HL-60 (cell line): ENCODE measurements at regions not wholly inside any gene's neighbourhood (a gene's known extent, or its start where the extent isn't known, plus 50 kb on each side); places are given as distances from the start of the nearest gene placed in this dataset.

Experiments used
- GABPA ChIP-seq: IDR thresholded peaks from 2 replicates; pipeline ENCODE4 v1.6.1; 2012; ENCODE audit warnings: low read depth
- POLR2AphosphoS5 ChIP-seq: IDR thresholded peaks from 2 replicates; pipeline ENCODE4 v1.6.1; 2012; ENCODE audit warnings: low read depth
- SPI1 ChIP-seq: IDR thresholded peaks from 2 replicates; pipeline ENCODE4 v1.6.1; 2012; ENCODE audit warnings: low read depth, mild to moderate bottlenecking, borderline replicate concordance
- TF ChIP-seq, protein P1 (sequence below): IDR thresholded peaks from 2 replicates; pipeline ENCODE4 v1.6.1; 2012; ENCODE audit warnings: low read depth; ENCODE audit not compliant: insufficient replicate concordance
- TF ChIP-seq, protein P2 (sequence below): IDR thresholded peaks from one replicate; pipeline ENCODE4 v1.5.1; 2011; ENCODE audit warnings: low read length, control low read depth, inconsistent platforms; ENCODE audit not compliant: insufficient read depth

- no peak for TF ChIP-seq POLR2AphosphoS5
- TF ChIP-seq, protein P1, sequence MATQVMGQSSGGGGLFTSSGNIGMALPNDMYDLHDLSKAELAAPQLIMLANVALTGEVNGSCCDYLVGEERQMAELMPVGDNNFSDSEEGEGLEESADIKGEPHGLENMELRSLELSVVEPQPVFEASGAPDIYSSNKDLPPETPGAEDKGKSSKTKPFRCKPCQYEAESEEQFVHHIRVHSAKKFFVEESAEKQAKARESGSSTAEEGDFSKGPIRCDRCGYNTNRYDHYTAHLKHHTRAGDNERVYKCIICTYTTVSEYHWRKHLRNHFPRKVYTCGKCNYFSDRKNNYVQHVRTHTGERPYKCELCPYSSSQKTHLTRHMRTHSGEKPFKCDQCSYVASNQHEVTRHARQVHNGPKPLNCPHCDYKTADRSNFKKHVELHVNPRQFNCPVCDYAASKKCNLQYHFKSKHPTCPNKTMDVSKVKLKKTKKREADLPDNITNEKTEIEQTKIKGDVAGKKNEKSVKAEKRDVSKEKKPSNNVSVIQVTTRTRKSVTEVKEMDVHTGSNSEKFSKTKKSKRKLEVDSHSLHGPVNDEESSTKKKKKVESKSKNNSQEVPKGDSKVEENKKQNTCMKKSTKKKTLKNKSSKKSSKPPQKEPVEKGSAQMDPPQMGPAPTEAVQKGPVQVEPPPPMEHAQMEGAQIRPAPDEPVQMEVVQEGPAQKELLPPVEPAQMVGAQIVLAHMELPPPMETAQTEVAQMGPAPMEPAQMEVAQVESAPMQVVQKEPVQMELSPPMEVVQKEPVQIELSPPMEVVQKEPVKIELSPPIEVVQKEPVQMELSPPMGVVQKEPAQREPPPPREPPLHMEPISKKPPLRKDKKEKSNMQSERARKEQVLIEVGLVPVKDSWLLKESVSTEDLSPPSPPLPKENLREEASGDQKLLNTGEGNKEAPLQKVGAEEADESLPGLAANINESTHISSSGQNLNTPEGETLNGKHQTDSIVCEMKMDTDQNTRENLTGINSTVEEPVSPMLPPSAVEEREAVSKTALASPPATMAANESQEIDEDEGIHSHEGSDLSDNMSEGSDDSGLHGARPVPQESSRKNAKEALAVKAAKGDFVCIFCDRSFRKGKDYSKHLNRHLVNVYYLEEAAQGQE = no peak
- TF ChIP-seq, protein P2, sequence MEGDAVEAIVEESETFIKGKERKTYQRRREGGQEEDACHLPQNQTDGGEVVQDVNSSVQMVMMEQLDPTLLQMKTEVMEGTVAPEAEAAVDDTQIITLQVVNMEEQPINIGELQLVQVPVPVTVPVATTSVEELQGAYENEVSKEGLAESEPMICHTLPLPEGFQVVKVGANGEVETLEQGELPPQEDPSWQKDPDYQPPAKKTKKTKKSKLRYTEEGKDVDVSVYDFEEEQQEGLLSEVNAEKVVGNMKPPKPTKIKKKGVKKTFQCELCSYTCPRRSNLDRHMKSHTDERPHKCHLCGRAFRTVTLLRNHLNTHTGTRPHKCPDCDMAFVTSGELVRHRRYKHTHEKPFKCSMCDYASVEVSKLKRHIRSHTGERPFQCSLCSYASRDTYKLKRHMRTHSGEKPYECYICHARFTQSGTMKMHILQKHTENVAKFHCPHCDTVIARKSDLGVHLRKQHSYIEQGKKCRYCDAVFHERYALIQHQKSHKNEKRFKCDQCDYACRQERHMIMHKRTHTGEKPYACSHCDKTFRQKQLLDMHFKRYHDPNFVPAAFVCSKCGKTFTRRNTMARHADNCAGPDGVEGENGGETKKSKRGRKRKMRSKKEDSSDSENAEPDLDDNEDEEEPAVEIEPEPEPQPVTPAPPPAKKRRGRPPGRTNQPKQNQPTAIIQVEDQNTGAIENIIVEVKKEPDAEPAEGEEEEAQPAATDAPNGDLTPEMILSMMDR = no peak
- TF ChIP-seq GABPA = no peak
- TF ChIP-seq SPI1 = no peak
Measured at GRCh38 chr2:6770006-6770405, 95.7 kb downstream of the CMPK2 start.
